ENCODE measurements at regions not wholly inside any gene's neighbourhood (a gene's known extent, or its start where the extent isn't known, plus 50 kb on each side); places are given as distances from the start of the nearest gene placed in this dataset.

GRCh38 chr3:44021651-44022594, 219.8 kb upstream of the TOPAZ1 start:
- no peak for DNase-seq (ENCODE audit: low read depth)

GRCh38 chr3:44023961-44024593, 217.6 kb upstream of the TOPAZ1 start:
- DNase-seq (ENCODE audit: low read depth): no peak

- DNase-seq (ENCODE audit: low read depth): no peak
Observed at GRCh38 chr3:44026220-44026865, 215.3 kb upstream of the TOPAZ1 start.

GRCh38 chr3:44029100-44029499, 212.6 kb upstream of the TOPAZ1 start:
- no peak for DNase-seq (ENCODE audit: low read depth)

GRCh38 chr3:44030285-44030684, 211.4 kb upstream of the TOPAZ1 start:
- no peak for DNase-seq (ENCODE audit: low read depth)

GRCh38 chr3:44030687-44031305, 210.9 kb upstream of the TOPAZ1 start:
- DNase-seq (ENCODE audit: low read depth): no peak

- DNase-seq (ENCODE audit: low read depth): no peak
Observed at GRCh38 chr3:44031387-44032380, 210.0 kb upstream of the TOPAZ1 start.

- no peak for DNase-seq (ENCODE audit: low read depth)
Observed at GRCh38 chr3:44032487-44032886, 209.2 kb upstream of the TOPAZ1 start.

GRCh38 chr3:44033123-44033522, 208.6 kb upstream of the TOPAZ1 start:
- DNase-seq (ENCODE audit: low read depth): no peak

GRCh38 chr3:44036850-44037249, 204.8 kb upstream of the TOPAZ1 start:
- DNase-seq (ENCODE audit: low read depth): no peak

GRCh38 chr3:44039006-44039405, 202.7 kb upstream of the TOPAZ1 start:
- no peak for DNase-seq (ENCODE audit: low read depth)

- DNase-seq (ENCODE audit: low read depth): no peak
Observed at GRCh38 chr3:44041726-44042125, 200.0 kb upstream of the TOPAZ1 start.

- no peak for DNase-seq (ENCODE audit: low read depth)
Observed at GRCh38 chr3:44042772-44043171, 198.9 kb upstream of the TOPAZ1 start.

- DNase-seq (ENCODE audit: low read depth): no peak
Observed at GRCh38 chr3:44045476-44046275, 196.0 kb upstream of the TOPAZ1 start.

GRCh38 chr3:44047796-44048195, 193.9 kb upstream of the TOPAZ1 start:
- no peak for DNase-seq (ENCODE audit: low read depth)

- no peak for DNase-seq (ENCODE audit: low read depth)
Observed at GRCh38 chr3:44048196-44048924, 193.3 kb upstream of the TOPAZ1 start.

- DNase-seq (ENCODE audit: low read depth): no peak
Observed at GRCh38 chr3:44048949-44049348, 192.7 kb upstream of the TOPAZ1 start.

- no peak for DNase-seq (ENCODE audit: low read depth)
Observed at GRCh38 chr3:44050101-44050500, 191.6 kb upstream of the TOPAZ1 start.

GRCh38 chr3:44050867-44051266, 190.8 kb upstream of the TOPAZ1 start:
- DNase-seq (ENCODE audit: low read depth): no peak

GRCh38 chr3:44055951-44056350, 185.7 kb upstream of the TOPAZ1 start:
- DNase-seq (ENCODE audit: low read depth): no peak
